Hippocampal formation (tissue), 2 donors: ENCODE measurements at regions not wholly inside any gene's neighbourhood (a gene's known extent, or its start where the extent isn't known, plus 50 kb on each side); places are given as distances from the start of the nearest gene placed in this dataset.

ENCODE experiments used
- DNase-seq, 2 donors: peaks; one replicate each; lab custom pipeline; 2025; lab: John Stamatoyannopoulos, UW

GRCh38 chr4:24244663-24245490 lies 339.5 kb downstream of the DHX15 start:
- DNase-seq: peak in 1 of 2 donors; percentile 4

DNA sequence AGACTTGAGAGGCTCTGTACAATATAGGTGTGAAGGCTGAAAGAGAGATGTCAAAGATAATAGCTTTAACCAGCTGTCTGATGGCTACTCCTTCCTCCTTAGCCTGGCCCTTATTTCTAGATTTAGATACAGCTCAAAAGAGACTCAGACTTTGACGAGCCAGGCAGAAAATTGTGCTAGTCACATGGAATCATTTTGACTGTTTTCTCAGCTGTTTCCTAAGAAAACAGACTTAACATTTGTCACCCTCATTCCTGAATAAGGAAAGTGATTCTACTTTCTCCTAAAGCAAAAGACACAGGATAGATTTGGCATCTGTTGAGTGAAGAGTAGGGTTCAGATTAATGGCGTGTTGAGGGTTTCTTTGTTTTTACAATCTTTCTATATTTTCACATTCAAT lies 340.7 kb downstream of the DHX15 start:
- DNase-seq: no peak

DNA sequence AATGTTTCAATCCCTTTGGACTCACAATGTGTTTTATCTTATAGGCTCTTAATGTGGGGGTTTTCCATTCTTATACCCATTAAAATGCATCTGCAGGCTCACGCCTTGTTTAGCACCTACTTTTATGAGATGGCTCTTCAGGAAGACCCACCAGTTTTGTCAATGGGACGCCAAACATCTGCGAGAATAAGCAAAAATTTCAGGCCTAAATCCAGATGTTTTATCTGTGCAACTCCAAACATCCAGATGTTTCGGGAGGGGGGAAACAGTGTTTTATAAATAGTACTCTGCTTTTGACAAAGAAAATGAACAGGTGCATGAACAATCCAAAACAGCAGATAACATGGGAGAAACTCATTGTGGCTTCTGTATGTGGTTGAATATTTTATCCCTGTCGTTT lies 342.8 kb downstream of the DHX15 start:
- DNase-seq: no peak

GRCh38 chr4:24240655-24241054 lies 343.7 kb downstream of the DHX15 start:
- no peak for DNase-seq

- DNase-seq: no peak
Measured at GRCh38 chr4:24237709-24238108, 346.6 kb downstream of the DHX15 start.

DNA sequence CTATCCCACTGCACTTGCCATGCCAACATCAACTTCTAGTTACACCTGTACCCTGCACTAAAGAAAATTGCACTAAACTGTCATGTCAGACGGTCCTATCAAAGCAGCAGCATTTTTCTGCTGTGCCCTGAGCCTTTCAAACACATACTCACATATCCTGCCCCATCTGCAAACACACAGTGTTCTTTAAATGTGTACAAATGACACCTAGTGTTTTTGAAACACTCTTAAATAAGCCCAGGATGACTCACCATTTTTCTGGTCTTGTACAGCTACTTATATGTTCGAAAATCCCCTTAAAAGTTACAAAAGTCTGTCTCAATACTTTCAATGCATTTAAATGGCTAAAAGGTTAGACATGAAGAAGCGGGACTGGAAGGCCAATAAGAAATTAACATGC lies 346.7 kb upstream of the PPARGC1A start:
- no peak for DNase-seq

DNA sequence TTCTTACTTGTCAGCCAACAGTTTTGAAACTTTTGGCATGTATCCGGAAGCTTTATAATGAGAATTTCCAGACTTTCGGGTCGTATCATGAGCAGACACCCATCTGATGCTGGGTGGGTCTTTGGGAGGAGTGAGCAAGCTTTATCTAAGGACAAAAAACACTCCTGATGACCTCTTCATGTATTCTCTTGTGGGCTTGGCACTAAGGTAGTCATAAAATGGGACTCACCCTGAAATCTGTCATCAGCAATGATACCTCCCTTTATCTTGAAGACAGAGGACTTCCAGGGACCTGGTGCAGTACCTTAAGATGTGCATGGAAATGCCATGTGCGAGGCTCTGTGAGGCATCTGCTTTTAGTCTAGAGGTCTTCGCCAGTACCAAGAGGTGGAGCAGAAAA lies 346.3 kb upstream of the PPARGC1A start:
- no peak for DNase-seq

GRCh38 chr4:24235618-24236017 lies 345.8 kb upstream of the PPARGC1A start:
- no peak for DNase-seq

DNA sequence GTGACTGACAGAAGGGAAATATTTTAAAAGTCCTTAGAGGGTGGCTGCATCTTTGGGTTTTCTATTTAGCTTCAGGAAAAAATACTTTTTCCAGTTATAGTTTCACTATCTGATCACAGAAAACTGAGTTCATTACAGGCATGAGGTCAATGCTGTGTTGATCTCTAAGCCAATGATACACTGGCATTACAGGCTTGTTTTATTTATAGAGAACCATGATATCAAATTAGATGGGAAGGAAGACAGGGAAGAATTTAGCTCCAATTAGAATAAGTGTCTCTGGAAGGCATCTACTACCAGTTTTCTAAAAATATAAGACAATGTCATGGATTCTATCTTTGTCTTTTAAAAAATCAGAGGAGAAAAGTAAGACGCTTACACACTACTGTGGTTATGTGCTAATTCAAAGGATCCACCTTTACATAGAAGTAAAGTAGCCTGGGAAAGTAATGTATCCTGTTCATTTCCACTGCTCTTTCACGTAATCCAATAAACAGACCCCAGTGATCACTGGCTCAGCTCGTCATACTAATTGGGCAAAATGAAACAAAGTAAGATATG lies 344.5 kb upstream of the PPARGC1A start:
- DNase-seq: no peak

- DNase-seq: no peak
Measured at GRCh38 chr4:24230955-24231354, 341.1 kb upstream of the PPARGC1A start.

DNA sequence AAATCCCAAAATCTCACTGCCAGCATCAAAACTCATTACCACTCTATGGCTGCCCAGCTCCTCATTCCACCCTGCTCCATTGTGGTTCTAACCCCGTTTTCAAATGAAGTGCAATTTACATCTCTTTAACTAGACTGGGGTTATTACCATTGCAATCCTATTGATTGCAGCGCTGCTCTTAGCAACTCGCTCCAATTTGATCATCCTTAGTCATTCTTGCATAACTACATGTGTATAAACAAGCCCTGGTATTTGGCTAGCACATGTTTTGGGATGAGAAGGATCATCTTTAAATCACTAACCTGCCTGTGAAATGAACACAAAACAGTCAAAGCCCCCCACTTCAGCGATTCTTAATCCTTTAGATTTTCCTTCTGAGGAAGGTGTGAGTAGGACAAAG lies 340.1 kb upstream of the PPARGC1A start:
- DNase-seq: no peak

DNA sequence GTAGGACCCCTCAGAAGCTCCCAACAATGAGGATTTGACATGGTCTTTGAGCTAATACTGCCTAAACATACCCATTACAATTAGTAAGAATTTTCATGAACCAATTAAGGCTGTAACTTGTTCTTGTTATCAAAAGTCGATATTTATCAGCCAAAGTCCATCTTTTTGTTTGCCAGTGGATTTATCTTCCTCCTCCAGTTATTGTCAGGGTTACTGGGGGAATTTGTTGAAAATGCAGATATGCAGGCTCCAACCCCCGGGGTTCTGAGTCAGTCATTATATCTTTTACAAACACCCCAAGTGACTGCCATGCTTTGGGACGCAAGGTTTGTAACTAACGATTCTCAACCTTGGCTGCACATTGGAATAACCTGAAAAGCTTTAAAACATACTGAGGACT lies 338.8 kb upstream of the PPARGC1A start:
- DNase-seq: no peak

DNA sequence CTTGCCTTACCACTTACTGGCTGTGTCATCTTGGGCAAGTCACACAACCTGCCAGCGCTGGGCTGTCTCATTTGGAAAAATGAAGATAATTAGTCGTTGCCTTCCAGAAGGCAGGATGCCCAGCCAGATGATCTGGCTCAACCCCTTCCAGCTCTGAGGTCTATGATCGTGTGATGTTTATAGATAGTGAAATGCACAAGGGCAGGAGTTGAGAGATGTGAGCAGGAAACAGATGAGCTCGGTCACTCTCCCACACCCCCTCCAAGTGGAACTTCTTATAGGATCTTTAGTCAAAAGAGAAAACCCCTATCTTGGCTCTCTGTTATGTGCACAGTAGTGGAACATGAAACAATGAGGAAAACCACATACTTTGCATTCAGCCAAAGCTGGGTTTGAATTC lies 336.8 kb upstream of the PPARGC1A start:
- no peak for DNase-seq

DNA sequence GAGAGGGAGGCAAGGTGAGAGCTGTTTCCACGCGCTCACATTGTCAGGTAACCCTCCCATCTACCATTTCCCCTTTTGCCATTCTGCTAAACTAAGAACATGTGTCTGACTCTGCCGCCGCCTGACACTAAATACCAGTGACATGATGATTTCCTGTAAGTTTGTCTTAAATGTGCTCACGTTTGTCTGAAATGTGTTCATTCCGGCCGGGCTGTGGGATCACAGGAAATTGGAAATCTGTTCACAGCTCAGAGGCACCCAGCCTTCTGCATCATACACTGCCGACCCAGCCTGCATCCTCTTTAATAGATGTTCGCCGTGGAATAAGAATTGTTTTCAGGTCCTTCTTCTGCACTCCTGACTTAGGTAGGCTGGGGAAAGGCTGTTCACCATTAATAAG lies 336.2 kb upstream of the PPARGC1A start:
- DNase-seq: no peak

GRCh38 chr4:24224446-24224845 lies 334.6 kb upstream of the PPARGC1A start:
- DNase-seq: no peak

GRCh38 chr4:24219209-24219608 lies 329.4 kb upstream of the PPARGC1A start:
- DNase-seq: no peak

- no peak for DNase-seq
Measured at GRCh38 chr4:24218566-24218965, 328.7 kb upstream of the PPARGC1A start.

DNA sequence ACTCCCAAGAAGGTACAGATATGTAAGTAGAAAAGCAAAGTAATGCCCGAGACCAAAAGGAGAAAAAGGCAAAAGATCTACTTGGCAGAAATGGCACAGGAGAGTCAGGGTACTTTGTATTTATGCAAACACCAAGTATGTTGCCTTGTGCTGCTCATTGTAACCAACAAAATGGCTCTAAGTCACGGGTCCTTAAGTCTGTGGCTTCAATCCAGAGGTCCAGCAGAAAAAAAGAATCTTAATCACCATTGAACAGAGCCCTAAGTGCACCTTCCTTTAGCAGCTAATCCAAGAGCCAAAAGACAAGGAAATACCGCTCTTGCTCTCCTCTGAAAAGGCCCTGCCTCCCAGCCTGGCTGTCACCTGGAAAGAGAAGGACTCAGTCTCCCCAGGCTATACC lies 324.9 kb upstream of the PPARGC1A start:
- DNase-seq: no peak

GRCh38 chr4:24213961-24214360 lies 324.1 kb upstream of the PPARGC1A start:
- DNase-seq: no peak

- DNase-seq: no peak
Measured at GRCh38 chr4:24212642-24213041, 322.8 kb upstream of the PPARGC1A start.

- DNase-seq: no peak
Measured at GRCh38 chr4:24211856-24212255, 322.0 kb upstream of the PPARGC1A start.

GRCh38 chr4:24210332-24210902 lies 320.6 kb upstream of the PPARGC1A start:
- DNase-seq: no peak

DNA sequence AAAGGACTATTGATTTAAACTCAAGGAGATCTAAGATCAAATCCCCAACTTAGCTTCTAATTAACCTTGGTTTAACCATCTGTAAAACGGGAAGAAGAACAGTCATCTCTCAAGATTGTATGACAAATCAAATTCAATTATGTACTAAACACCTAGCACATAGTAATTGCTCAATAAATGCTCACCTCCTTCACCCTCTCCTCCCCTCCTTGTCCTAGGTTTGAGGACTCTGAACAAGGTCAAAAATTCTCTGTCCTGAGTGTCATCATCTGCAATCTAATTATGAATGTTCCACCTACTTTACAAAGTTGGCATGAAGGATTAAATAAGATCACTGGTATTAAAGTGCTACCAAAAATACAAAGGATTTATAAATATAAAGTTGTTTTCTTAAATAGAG lies 320.1 kb upstream of the PPARGC1A start:
- no peak for DNase-seq

DNA sequence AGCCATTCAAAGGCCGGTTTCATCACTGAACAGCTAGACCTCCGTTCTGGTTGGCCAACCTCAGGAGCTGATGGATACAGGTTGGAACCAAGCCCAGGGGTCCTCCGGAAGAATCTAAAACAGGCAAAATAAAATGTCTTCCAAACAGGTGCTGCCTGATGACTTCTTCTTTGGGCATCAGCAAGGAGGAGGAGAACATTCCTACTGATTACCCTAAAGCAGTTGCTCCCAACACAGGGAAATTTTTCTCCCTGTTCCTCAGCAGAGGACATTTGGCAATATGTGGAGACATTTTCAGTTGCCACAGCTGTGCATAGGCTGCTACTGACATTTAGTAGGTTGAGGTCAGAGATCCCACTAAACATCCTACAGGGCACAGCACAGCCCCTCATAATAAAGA lies 319.3 kb upstream of the PPARGC1A start:
- no peak for DNase-seq
